WTC11 (cell line): ENCODE measurements at regions not wholly inside any gene's neighbourhood (a gene's known extent, or its start where the extent isn't known, plus 50 kb on each side); places are given as distances from the start of the nearest gene placed in this dataset.

Source experiments
- ATAC-seq: fragments of 200-7000 bp; cut with Tn5 transposase; 2 replicates; pipeline ENCODE4 v1.10.0; 2021; ENCODE audit warnings: mild to moderate bottlenecking, moderate library complexity
- CTCF ChIA-PET: fragments of 300-600 bp; sonication (Branson Sonifier 250); formaldehyde crosslinking; loops from one replicate; lab custom pipeline; 2021; ENCODE audit warnings: antibody characterized with exemption; lab: Charles Lee
- POLR2A ChIA-PET: fragments of 350-600 bp; sonication (Branson Sonifier 250); formaldehyde crosslinking; loops from one replicate; lab custom pipeline; 2021; ENCODE audit warnings: antibody characterized with exemption; lab: Charles Lee
- DNase-seq: peaks from one replicate; pipeline ENCODE4 v3.0.0; 2021; ENCODE audit warnings: low spot score
- H3K27ac Mint-ChIP-seq: 2 replicates; pipeline ENCODE4 v1.8.0; 2021; ENCODE audit warnings: mixed read lengths
- H3K27me3 Mint-ChIP-seq: 2 replicates; pipeline ENCODE4 v1.8.0; 2021; ENCODE audit warnings: low read depth, mild to moderate bottlenecking, moderate library complexity, mixed read lengths
- H3K36me3 Mint-ChIP-seq: 2 replicates; pipeline ENCODE4 v1.8.0; 2021; ENCODE audit warnings: mixed read lengths
- H3K4me1 Mint-ChIP-seq: 2 replicates; pipeline ENCODE4 v1.8.0; 2022; ENCODE audit warnings: mixed read lengths
- H3K4me3 Mint-ChIP-seq: 2 replicates; pipeline ENCODE4 v1.8.0; 2021; ENCODE audit warnings: mild to moderate bottlenecking, moderate library complexity, mixed read lengths
- H3K9me3 Mint-ChIP-seq: 2 replicates; pipeline ENCODE4 v1.8.0; 2021; ENCODE audit warnings: mixed read lengths
- ARID4B ChIP-seq: sonication (generic); formaldehyde crosslinking; IDR thresholded peaks from 2 replicates; pipeline ENCODE4 v1.8.0; 2023; ENCODE audit warnings: missing genetic modification reagents, mild to moderate bottlenecking, borderline replicate concordance
- ATF6 ChIP-seq: sonication (generic); formaldehyde crosslinking; IDR thresholded peaks from 2 replicates; pipeline ENCODE4 v1.8.1; 2023; ENCODE audit warnings: mild to moderate bottlenecking, missing genetic modification reagents
- CREB1 ChIP-seq: sonication (generic); formaldehyde crosslinking; IDR thresholded peaks from 2 replicates; pipeline ENCODE4 v1.8.0; 2023; ENCODE audit warnings: mild to moderate bottlenecking, missing genetic modification reagents
- GTF2I ChIP-seq: fragments of 250-450 bp; sonication (Bioruptor Pico); conservative IDR thresholded peaks from 2 replicates; pipeline ENCODE4 v1.4.0; 2021; ENCODE audit warnings: mild to moderate bottlenecking
- IRF2 ChIP-seq: sonication (generic); formaldehyde crosslinking; IDR thresholded peaks from 2 replicates; pipeline ENCODE4 v1.8.0; 2022; ENCODE audit warnings: low read depth, missing genetic modification reagents, borderline replicate concordance
- MAX ChIP-seq: sonication (generic); formaldehyde crosslinking; IDR thresholded peaks from 2 replicates; pipeline ENCODE4 v1.8.0; 2022; ENCODE audit warnings: mild to moderate bottlenecking, missing genetic modification reagents
- NFE2L1 ChIP-seq: sonication (generic); formaldehyde crosslinking; IDR thresholded peaks from 2 replicates; pipeline ENCODE4 v1.8.1; 2023; ENCODE audit warnings: missing genetic modification reagents
- NFYB ChIP-seq: sonication (generic); formaldehyde crosslinking; conservative IDR thresholded peaks from 2 replicates; pipeline ENCODE4 v1.8.0; 2022; ENCODE audit warnings: low read depth, missing genetic modification reagents
- TEAD4 ChIP-seq: sonication (generic); formaldehyde crosslinking; IDR thresholded peaks from 2 replicates; pipeline ENCODE4 v1.8.0; 2022; ENCODE audit warnings: mild to moderate bottlenecking, missing genetic modification reagents
- ZNF138 ChIP-seq: sonication (generic); formaldehyde crosslinking; conservative IDR thresholded peaks from 2 replicates; pipeline ENCODE4 v1.8.1; 2022; ENCODE audit warnings: mild to moderate bottlenecking, moderate library complexity, missing genetic modification reagents
- ZNF263 ChIP-seq: sonication (generic); formaldehyde crosslinking; IDR thresholded peaks from 2 replicates; pipeline ENCODE4 v1.8.1; 2022; ENCODE audit warnings: low read depth, mild to moderate bottlenecking, moderate library complexity, missing genetic modification reagents
- TF ChIP-seq, protein P1 (sequence below): sonication (generic); formaldehyde crosslinking; IDR thresholded peaks from 2 replicates; pipeline ENCODE4 v1.8.1; 2022; ENCODE audit warnings: low read depth, missing genetic modification reagents, borderline replicate concordance
- TF ChIP-seq, protein P2 (sequence below): fragments of 250-450 bp; sonication (Bioruptor Pico); IDR thresholded peaks from 2 replicates; pipeline ENCODE4 v1.9.0; 2021; ENCODE audit warnings: mild to moderate bottlenecking
- TF ChIP-seq, protein P3 (sequence below): fragments of 250-450 bp; sonication (Bioruptor Pico); IDR thresholded peaks from 2 replicates; pipeline ENCODE4 v2.1.2; 2022; ENCODE audit warnings: mild to moderate bottlenecking, moderate library complexity

- TF ChIP-seq, protein P1, sequence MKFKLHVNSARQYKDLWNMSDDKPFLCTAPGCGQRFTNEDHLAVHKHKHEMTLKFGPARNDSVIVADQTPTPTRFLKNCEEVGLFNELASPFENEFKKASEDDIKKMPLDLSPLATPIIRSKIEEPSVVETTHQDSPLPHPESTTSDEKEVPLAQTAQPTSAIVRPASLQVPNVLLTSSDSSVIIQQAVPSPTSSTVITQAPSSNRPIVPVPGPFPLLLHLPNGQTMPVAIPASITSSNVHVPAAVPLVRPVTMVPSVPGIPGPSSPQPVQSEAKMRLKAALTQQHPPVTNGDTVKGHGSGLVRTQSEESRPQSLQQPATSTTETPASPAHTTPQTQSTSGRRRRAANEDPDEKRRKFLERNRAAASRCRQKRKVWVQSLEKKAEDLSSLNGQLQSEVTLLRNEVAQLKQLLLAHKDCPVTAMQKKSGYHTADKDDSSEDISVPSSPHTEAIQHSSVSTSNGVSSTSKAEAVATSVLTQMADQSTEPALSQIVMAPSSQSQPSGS (CRISPR knock-in tag), result no peak
- TF ChIP-seq GTF2I (CRISPR knock-in tag), result no peak
Observed at GRCh38 chr15:77710637-77711036, 77.9 kb upstream of the LINGO1 start (continued).

DNA sequence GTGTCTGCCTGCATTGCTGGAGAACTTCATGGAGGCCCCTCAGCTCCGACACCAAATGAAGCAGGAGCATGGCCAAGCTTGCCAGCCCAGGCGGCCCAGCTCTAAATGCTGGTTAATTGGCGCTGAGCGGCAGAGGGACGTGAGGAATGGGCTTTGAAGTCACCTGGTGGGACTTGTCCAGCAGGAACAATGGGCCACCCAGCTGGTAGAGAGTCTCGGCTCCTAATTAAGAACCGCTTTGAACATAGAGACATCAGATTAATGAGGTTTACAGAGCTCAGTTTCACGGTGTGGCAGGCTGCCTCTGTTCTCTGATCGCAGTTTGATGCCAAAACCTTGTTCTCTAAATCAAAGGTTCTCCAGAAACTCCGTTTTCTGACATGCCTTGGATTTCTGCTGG is 77.5 kb upstream of the LINGO1 start:
- Mint-ChIP-seq H3K27ac (no peak overlapping the region), H3K9me3 (no peaks in the 10 kb centered on the region), H3K27me3 (no peaks in the 10 kb centered on the region), H3K36me3 (no peaks in the 10 kb centered on the region), H3K4me3 (no peak overlapping the region), H3K4me1 (peaks cover 8% of the 10 kb centered on the region)
- CTCF ChIA-PET, result interaction anchor here (0.7 to 4.0 kb wide), 11 partner anchors 9 to 160 kb away, joined by 3 to 18 read pairs (median 5); partner anchors contain the start of gene LINGO1
- DNase-seq, result no peak
- POLR2A ChIA-PET, result no interaction called here
- TF ChIP-seq ARID4B (CRISPR knock-in tag), result no peak
- no peak for TF ChIP-seq CREB1 (CRISPR knock-in tag)
- TF ChIP-seq ATF6 (CRISPR knock-in tag), result no peak
- no peak for TF ChIP-seq MAX (CRISPR knock-in tag)
- no peak for TF ChIP-seq ZNF263 (CRISPR knock-in tag)
- TF ChIP-seq, protein P2, sequence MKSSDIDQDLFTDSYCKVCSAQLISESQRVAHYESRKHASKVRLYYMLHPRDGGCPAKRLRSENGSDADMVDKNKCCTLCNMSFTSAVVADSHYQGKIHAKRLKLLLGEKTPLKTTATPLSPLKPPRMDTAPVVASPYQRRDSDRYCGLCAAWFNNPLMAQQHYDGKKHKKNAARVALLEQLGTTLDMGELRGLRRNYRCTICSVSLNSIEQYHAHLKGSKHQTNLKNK (CRISPR knock-in tag), result no peak
- TF ChIP-seq NFYB (CRISPR knock-in tag), result no peak
- no peak for TF ChIP-seq NFE2L1 (CRISPR knock-in tag)
- no peak for TF ChIP-seq ZNF138 (CRISPR knock-in tag)
- no peak for ATAC-seq

- TF ChIP-seq IRF2 (CRISPR knock-in tag) (no peak), TEAD4 (no peak), GTF2I (CRISPR knock-in tag) (0 out of 2 replicates have a peak, but pooled peaks have one; percentile 23)
- TF ChIP-seq, protein P3, sequence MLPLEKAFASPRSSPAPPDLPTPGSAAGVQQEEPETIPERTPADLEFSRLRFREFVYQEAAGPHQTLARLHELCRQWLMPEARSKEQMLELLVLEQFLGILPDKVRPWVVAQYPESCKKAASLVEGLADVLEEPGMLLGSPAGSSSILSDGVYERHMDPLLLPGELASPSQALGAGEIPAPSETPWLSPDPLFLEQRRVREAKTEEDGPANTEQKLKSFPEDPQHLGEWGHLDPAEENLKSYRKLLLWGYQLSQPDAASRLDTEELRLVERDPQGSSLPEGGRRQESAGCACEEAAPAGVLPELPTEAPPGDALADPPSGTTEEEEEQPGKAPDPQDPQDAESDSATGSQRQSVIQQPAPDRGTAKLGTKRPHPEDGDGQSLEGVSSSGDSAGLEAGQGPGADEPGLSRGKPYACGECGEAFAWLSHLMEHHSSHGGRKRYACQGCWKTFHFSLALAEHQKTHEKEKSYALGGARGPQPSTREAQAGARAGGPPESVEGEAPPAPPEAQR (CRISPR knock-in tag), result no peak
- TF ChIP-seq, all 79 proteins: peak for 1
- ChIA-PET CTCF (interaction anchor here (0.7 to 4.0 kb wide), 11 partner anchors 9 to 161 kb away, joined by 3 to 18 read pairs (median 5); partner anchors contain the start of gene LINGO1), POLR2A (no interaction called here)
- DNase-seq, result no peak
- H3K4me3 Mint-ChIP-seq, result no peak overlapping the region
- peaks cover 8% of the 10 kb centered on the region for H3K4me1 Mint-ChIP-seq
- no peaks in the 10 kb centered on the region; the same call in 1 of the 2 replicates for H3K27me3 Mint-ChIP-seq
- H3K27ac Mint-ChIP-seq, result no peak overlapping the region
- no peak for ATAC-seq
- H3K9me3 Mint-ChIP-seq, result no peaks in the 10 kb centered on the region
- H3K36me3 Mint-ChIP-seq, result no peaks in the 10 kb centered on the region
Observed at GRCh38 chr15:77709135-77709886, 76.6 kb upstream of the LINGO1 start.
